OCI-LY7 (cell line): ENCODE measurements at regions not wholly inside any gene's neighbourhood (a gene's known extent, or its start where the extent isn't known, plus 50 kb on each side); places are given as distances from the start of the nearest gene placed in this dataset.

Experiments used
- BruUV-seq: library from RNA; stranded (reverse); fragments of 400-500 nt; replicated peaks from 2 replicates; lab custom pipeline; 2021; lab: Mats Ljungman, UMichigan
- CTCF ChIA-PET: fragments of 300-600 bp; sonication (Branson Sonifier 250); formaldehyde crosslinking; loops from one replicate; lab custom pipeline; 2022; ENCODE audit warnings: antibody characterized with exemption; ENCODE audit not compliant: unreplicated experiment; lab: Charles Lee
- POLR2A ChIA-PET: fragments of 300-600 bp; sonication (Branson Sonifier 250); formaldehyde crosslinking; loops from one replicate; lab custom pipeline; 2022; ENCODE audit warnings: antibody characterized with exemption; lab: Charles Lee
- DNase-seq: peaks from one replicate; pipeline ENCODE4 v3.0.0-alpha.2; 2015; ENCODE audit warnings: low spot score
- H2AFZ ChIP-seq: fragments of 200-600 bp; sonication (generic), shearing (Covaris generic); 2 replicates; pipeline ENCODE4 v1.6.1; 2014; ENCODE audit warnings: mild to moderate bottlenecking, antibody characterized with exemption, low read length, moderate library complexity
- H3K27ac ChIP-seq: fragments of 200-600 bp; sonication (generic); 2 replicates; pipeline ENCODE4 v1.5.1; 2014; ENCODE audit warnings: mixed run types, low read depth, mild to moderate bottlenecking, moderate library complexity, low read length, inconsistent platforms; ENCODE audit not compliant: poor library complexity, severe bottlenecking
- H3K36me3 ChIP-seq: fragments of 200-600 bp; sonication (generic); 2 replicates; pipeline ENCODE4 v1.6.1; 2014; ENCODE audit warnings: mild to moderate bottlenecking, antibody characterized with exemption, low read length, moderate library complexity, mixed read lengths; ENCODE audit not compliant: insufficient read depth
- H3K4me1 ChIP-seq: fragments of 200-600 bp; sonication (generic); 2 replicates; pipeline ENCODE4 v1.5.1; 2014; ENCODE audit warnings: mild to moderate bottlenecking, low read length; ENCODE audit not compliant: insufficient read depth, poor library complexity, severe bottlenecking
- H3K4me2 ChIP-seq: fragments of 200-600 bp; sonication (generic); 2 replicates; pipeline ENCODE4 v1.6.1; 2014; ENCODE audit warnings: mild to moderate bottlenecking, low read length
- H3K4me3 ChIP-seq: fragments of 200-600 bp; sonication (generic); 2 replicates; pipeline ENCODE4 v1.5.1; 2014; ENCODE audit warnings: mild to moderate bottlenecking, low read depth, low read length; ENCODE audit not compliant: poor library complexity, severe bottlenecking
- H3K79me2 ChIP-seq: fragments of 200-600 bp; sonication (generic); 2 replicates; pipeline ENCODE4 v1.6.1; 2016; ENCODE audit warnings: low read depth, mild to moderate bottlenecking, low read length, moderate library complexity, mixed read lengths; ENCODE audit not compliant: insufficient read depth
- H3K9me2 ChIP-seq: fragments of 200-600 bp; sonication (generic); 2 replicates; pipeline ENCODE4 v1.6.1; 2016; ENCODE audit warnings: mild to moderate bottlenecking, low read length, mixed read lengths; ENCODE audit not compliant: insufficient read depth
- H3K9me3 ChIP-seq: fragments of 200-600 bp; sonication (generic); 2 replicates; pipeline ENCODE4 v1.6.1; 2014; ENCODE audit warnings: mild to moderate bottlenecking, mixed run types, low read length, mixed read lengths
- H4K20me1 ChIP-seq: fragments of 200-600 bp; sonication (generic); 2 replicates; pipeline ENCODE4 v1.6.1; 2014; ENCODE audit warnings: mild to moderate bottlenecking, antibody characterized with exemption, low read length, moderate library complexity, mixed read lengths; ENCODE audit not compliant: insufficient read depth
- CTCF ChIP-seq: fragments of 200-600 bp; sonication (generic); conservative IDR thresholded peaks from 2 replicates; pipeline ENCODE4 v1.5.1; 2014; ENCODE audit warnings: mild to moderate bottlenecking, antibody characterized with exemption, low read length, moderate library complexity, mixed read lengths
- EZH2phosphoT487 ChIP-seq: fragments of 200-600 bp; sonication (generic); IDR thresholded peaks from 2 replicates; pipeline ENCODE4 v1.6.1; 2018; ENCODE audit warnings: low read depth, borderline replicate concordance, mild to moderate bottlenecking, mixed run types, antibody characterized with exemption, low read length, moderate library complexity, mixed read lengths
- intact Hi-C: fragments of 100-400 bp; cut with micrococcal nuclease; formaldehyde crosslinking; loops from one replicate; pipeline ENCODE4 v1.10.0; 2022; ENCODE audit not compliant: unreplicated experiment

GRCh38 chr18:57908092-57908491, 105.0 kb upstream of the ATP8B1 start:
- Histone ChIP-seq H3K4me2 (no peak overlapping the region), H3K27ac (no peak overlapping the region), H3K36me3 (no peaks in the 10 kb centered on the region), H3K4me3 (no peak overlapping the region), H3K79me2 (no peaks in the 10 kb centered on the region), H3K9me2 (no peaks in the 10 kb centered on the region), H3K4me1 (no peaks in the 10 kb centered on the region), H2AFZ (no peak overlapping the region), H3K9me3 (no peaks in the 10 kb centered on the region), H4K20me1 (no peaks in the 10 kb centered on the region)
- DNase-seq: no peak
- intact Hi-C loops: no loop called here
- no TSS peak for BruUV-seq
- POLR2A ChIA-PET: no interaction called here
- TF ChIP-seq EZH2phosphoT487 (no peak), CTCF (no peak)
- CTCF ChIA-PET: no interaction called here

- Histone ChIP-seq H3K4me1 (no peaks in the 10 kb centered on the region), H3K9me3 (no peaks in the 10 kb centered on the region), H3K4me2 (no peak overlapping the region), H3K27ac (no peak overlapping the region), H3K9me2 (no peaks in the 10 kb centered on the region), H3K4me3 (no peak overlapping the region), H2AFZ (no peak overlapping the region), H3K36me3 (no peaks in the 10 kb centered on the region), H4K20me1 (no peaks in the 10 kb centered on the region), H3K79me2 (no peaks in the 10 kb centered on the region)
- BruUV-seq: no TSS peak
- ChIA-PET CTCF (no interaction called here), POLR2A (no interaction called here)
- no peak for DNase-seq
- intact Hi-C loops: no loop called here
- no peak for TF ChIP-seq EZH2phosphoT487
- no peak for TF ChIP-seq CTCF
These were observed 104.4 kb upstream of the ATP8B1 start for GRCh38 chr18:57907550-57907949.

GRCh38 chr18:57906852-57907251, 103.7 kb upstream of the ATP8B1 start:
- intact Hi-C loops: no loop called here

More at GRCh38 chr18:57906852-57907251, 103.7 kb upstream of the ATP8B1 start:
- no peaks in the 10 kb centered on the region for H4K20me1 ChIP-seq
- H3K79me2 ChIP-seq: no peaks in the 10 kb centered on the region
- ChIA-PET CTCF (no interaction called here), POLR2A (no interaction called here)
- no peak overlapping the region for H3K4me3 ChIP-seq
- H3K4me2 ChIP-seq: no peak overlapping the region
- DNase-seq: no peak
- H3K4me1 ChIP-seq: no peaks in the 10 kb centered on the region
- H3K27ac ChIP-seq: no peak overlapping the region
- H3K9me3 ChIP-seq: no peaks in the 10 kb centered on the region
- TF ChIP-seq EZH2phosphoT487: no peak
- no TSS peak for BruUV-seq
- no peak overlapping the region for H2AFZ ChIP-seq
- no peaks in the 10 kb centered on the region for H3K9me2 ChIP-seq
- no peaks in the 10 kb centered on the region for H3K36me3 ChIP-seq
